Gastroesophageal sphincter (tissue), 4 donors: ENCODE measurements at regions not wholly inside any gene's neighbourhood (a gene's known extent, or its start where the extent isn't known, plus 50 kb on each side); places are given as distances from the start of the nearest gene placed in this dataset.

Experiments used
- ATAC-seq: fragments of 150-250 bp; one replicate; pipeline ENCODE4 v1.9.1; 2016; ENCODE audit warnings: mild to moderate bottlenecking, moderate library complexity
- H3K27ac ChIP-seq, 4 donors: fragments of 200-600 bp; sonication (generic) in 3 of 4; 1 replicate in 3 of 4; 2 replicates in 1 of 4; pipeline ENCODE4 v1.5.1; 2016 to 2019
- H3K27me3 ChIP-seq: fragments of 200-600 bp; sonication (generic); one replicate; pipeline ENCODE4 v1.5.1; 2019
- H3K36me3 ChIP-seq, 2 donors: fragments of 200-600 bp; sonication (generic); one replicate each; pipeline ENCODE4 v1.5.1; 2019; ENCODE audit warnings: control low read depth in 1 of 2
- H3K4me1 ChIP-seq, 3 donors: fragments of 200-600 bp; sonication (generic); 1 replicate in 2 of 3; 2 replicates in 1 of 3; pipeline ENCODE4 v1.5.1; 2016 to 2019; ENCODE audit warnings: control low read depth in 2 of 3
- H3K4me3 ChIP-seq, 2 donors: fragments of 200-600 bp; sonication (generic); one replicate each; pipeline ENCODE4 v1.5.1; 2019; ENCODE audit warnings: mild to moderate bottlenecking in 1 of 2, moderate library complexity in 1 of 2
- H3K9me3 ChIP-seq, 3 donors: fragments of 200-600 bp; sonication (generic); one replicate each; pipeline ENCODE4 v1.5.1; 2017 to 2019; ENCODE audit warnings: control low read depth in 2 of 3
- CTCF ChIP-seq, 4 experiments: fragments of 200-600 bp in 2 of 4; fragments of 450-650 bp in 2 of 4; sonication (generic) in 1 of 4; IDR thresholded peaks; one replicate each; pipeline ENCODE4 v1.5.1; 2017 to 2019; ENCODE audit warnings: antibody characterized with exemption in 4 of 4, mild to moderate bottlenecking in 2 of 4, moderate library complexity in 2 of 4
- EP300 ChIP-seq: sonication (generic); formaldehyde crosslinking; IDR thresholded peaks from one replicate; pipeline ENCODE4 v1.6.1; 2017; ENCODE audit warnings: antibody characterized with exemption, mild to moderate bottlenecking
- POLR2A ChIP-seq, 2 donors: fragments of 450-650 bp; IDR thresholded peaks; one replicate each; pipeline ENCODE4 v1.6.1; 2017; ENCODE audit warnings: antibody characterized with exemption in 2 of 2, mild to moderate bottlenecking in 2 of 2, moderate library complexity in 1 of 2
- POLR2AphosphoS5 ChIP-seq: sonication (generic); formaldehyde crosslinking; IDR thresholded peaks from one replicate; pipeline ENCODE4 v1.6.1; 2017; ENCODE audit warnings: antibody characterized with exemption
- WGBS, 2 donors: methylation state at CpG; one replicate each; pipeline ENCODE4 v1.1.5; 2018; ENCODE audit warnings: low coverage in 1 of 2; 5-methylcytosine and 5-hydroxymethylcytosine counted together

GRCh38 chr1:17976854-17977253 lies 130.7 kb upstream of the IGSF21 start:
- H3K4me1 ChIP-seq: no peaks in the 10 kb centered on the region
- H3K27ac ChIP-seq: no peak overlapping the region
- peaks cover 83% of the 10 kb centered on the region for H3K27me3 ChIP-seq
- no peak overlapping the region for H3K4me3 ChIP-seq
- ATAC-seq: no peak
- no peaks in the 10 kb centered on the region for H3K36me3 ChIP-seq
- no peak for TF ChIP-seq EP300
- no peak for TF ChIP-seq CTCF (IDR thresholded peaks at IDR 0.05)
- TF ChIP-seq POLR2A (IDR thresholded peaks at IDR 0.05): no peak
- no peak for TF ChIP-seq POLR2AphosphoS5
- no peaks in the 10 kb centered on the region for H3K9me3 ChIP-seq

- Histone ChIP-seq H3K27ac (no peak overlapping the region), H3K4me3 (no peak overlapping the region), H3K4me1 (no peaks in the 10 kb centered on the region), H3K27me3 (peaks cover 84% of the 10 kb centered on the region), H3K9me3 (no peaks in the 10 kb centered on the region), H3K36me3 (no peaks in the 10 kb centered on the region)
- WGBS, 2 donors: 40 to 70% methylated on average over 1 to 3 of the region's 3 CpGs
- ATAC-seq: no peak
- TF ChIP-seq EP300 (no peak), POLR2AphosphoS5 (no peak), POLR2A (IDR thresholded peaks at IDR 0.05) (no peak), CTCF (IDR thresholded peaks at IDR 0.05) (no peak)
Measured at GRCh38 chr1:17978016-17978415, 129.6 kb upstream of the IGSF21 start.

- ATAC-seq: no peak
- no peaks in the 10 kb centered on the region for H3K4me1 ChIP-seq
- 50 to 59% methylated on average over 3 to 4 of the region's 6 CpGs for WGBS, 2 donors
- TF ChIP-seq POLR2A (IDR thresholded peaks at IDR 0.05) (no peak), CTCF (IDR thresholded peaks at IDR 0.05) (no peak)
- peaks cover 79% of the 10 kb centered on the region for H3K27me3 ChIP-seq
- no peaks in the 10 kb centered on the region for H3K36me3 ChIP-seq
- no peaks in the 10 kb centered on the region for H3K9me3 ChIP-seq
- no peak overlapping the region for H3K4me3 ChIP-seq
- H3K27ac ChIP-seq: no peak overlapping the region
Measured at GRCh38 chr1:17979815-17980214, 127.8 kb upstream of the IGSF21 start.

- H3K27ac ChIP-seq: no peak overlapping the region
- 74 to 85% methylated on average over 6 of the region's 6 CpGs for WGBS, 2 donors
- H3K4me3 ChIP-seq: no peak overlapping the region
Measured at GRCh38 chr1:17982197-17982596, 125.4 kb upstream of the IGSF21 start.

DNA sequence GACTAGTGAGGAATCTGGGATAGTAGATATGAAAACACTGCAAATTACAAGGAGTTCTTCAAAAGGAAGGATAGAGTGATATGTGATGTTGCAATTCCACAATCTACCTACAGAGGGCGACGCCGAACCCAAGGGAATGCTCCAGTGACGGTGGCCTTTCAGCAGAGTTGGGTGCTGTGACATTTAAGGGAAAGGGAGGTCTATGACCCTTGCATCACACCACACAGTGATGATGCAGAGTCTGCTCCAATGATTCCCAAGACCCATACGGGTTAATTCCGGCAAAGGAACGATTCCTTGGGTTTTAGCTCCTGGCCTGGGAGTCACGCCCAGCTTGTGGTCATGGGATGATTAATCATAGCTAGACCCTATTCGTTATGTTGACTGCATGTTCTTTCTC lies 123.0 kb upstream of the IGSF21 start:
- H3K4me3 ChIP-seq: no peak overlapping the region
- peaks cover 0 to 19% (median 0%) of the 10 kb centered on the region in 3 donors for H3K9me3 ChIP-seq
- no peaks in the 10 kb centered on the region for H3K36me3 ChIP-seq
- no peaks in the 10 kb centered on the region for H3K4me1 ChIP-seq
- H3K27ac ChIP-seq: no peak overlapping the region
- TF ChIP-seq EP300: no peak
- TF ChIP-seq POLR2A (IDR thresholded peaks at IDR 0.05): no peak
- TF ChIP-seq POLR2AphosphoS5: no peak
- TF ChIP-seq CTCF (IDR thresholded peaks at IDR 0.05): peak in 1 of 4 experiments; percentile 6
- H3K27me3 ChIP-seq: peaks cover 75% of the 10 kb centered on the region
- no peak for ATAC-seq
- WGBS, 2 donors: 20 to 21% methylated on average over 9 of the region's 9 CpGs

More at GRCh38 chr1:17982197-17982596, 125.4 kb upstream of the IGSF21 start:
- Histone ChIP-seq H3K27me3 (peaks cover 79% of the 10 kb centered on the region), H3K36me3 (no peaks in the 10 kb centered on the region), H3K4me1 (no peaks in the 10 kb centered on the region), H3K9me3 (peaks cover 0 to 19% (median 0%) of the 10 kb centered on the region in 3 donors)
- no peak for ATAC-seq
- TF ChIP-seq POLR2AphosphoS5 (no peak), POLR2A (IDR thresholded peaks at IDR 0.05) (no peak), EP300 (no peak), CTCF (IDR thresholded peaks at IDR 0.05) (no peak)
